PC-3 (cell line): ENCODE measurements at regions not wholly inside any gene's neighbourhood (a gene's known extent, or its start where the extent isn't known, plus 50 kb on each side); places are given as distances from the start of the nearest gene placed in this dataset.

ENCODE experiments used
- ATAC-seq: fragments of 200-7000 bp; cut with Tn5 transposase; 2 replicates; pipeline ENCODE4 v1.9.1; 2020; ENCODE audit warnings: mild to moderate bottlenecking, moderate library complexity
- BruUV-seq: library from RNA; stranded (reverse); fragments of 400-500 nt; replicated peaks from 2 replicates; lab custom pipeline; 2021; lab: Mats Ljungman, UMichigan
- CTCF ChIA-PET: fragments of 300-600 bp; sonication (Branson Sonifier 250); formaldehyde crosslinking; loops from one replicate; lab custom pipeline; 2022; ENCODE audit warnings: antibody characterized with exemption; lab: Charles Lee
- POLR2A ChIA-PET: fragments of 300-600 bp; sonication (Branson Sonifier 250); formaldehyde crosslinking; loops from one replicate; lab custom pipeline; 2022; ENCODE audit warnings: antibody characterized with exemption; ENCODE audit not compliant: unreplicated experiment; lab: Charles Lee
- DNase-seq: peaks from one replicate; pipeline ENCODE4 v3.0.0-alpha.2; 2015
- H2AFZ ChIP-seq: fragments of 300-600 bp; sonication (generic); 2 replicates; pipeline ENCODE4 v1.6.0; 2016; ENCODE audit warnings: antibody characterized with exemption, low read length
- H3F3A ChIP-seq: fragments of 300-600 bp; sonication (generic); one replicate; pipeline ENCODE4 v1.6.0; 2017; ENCODE audit warnings: antibody characterized with exemption, low read length, control low read depth, mild to moderate bottlenecking; ENCODE audit not compliant: unreplicated experiment
- H3K27ac ChIP-seq: fragments of 300-600 bp; sonication (generic); 2 replicates; pipeline ENCODE4 v1.5.1; 2016; ENCODE audit warnings: mild to moderate bottlenecking, low read length
- H3K27me3 ChIP-seq: fragments of 300-600 bp; sonication (generic); 2 replicates; pipeline ENCODE4 v1.6.1; 2016; ENCODE audit warnings: low read length, mixed read lengths
- H3K36me3 ChIP-seq: fragments of 300-600 bp; sonication (generic); 2 replicates; pipeline ENCODE4 v1.6.1; 2016; ENCODE audit warnings: low read depth, mixed run types, low read length, mixed read lengths
- H3K4me1 ChIP-seq: fragments of 300-600 bp; sonication (generic); 2 replicates; pipeline ENCODE4 v1.5.1; 2016; ENCODE audit warnings: low read length; ENCODE audit not compliant: insufficient read depth
- H3K4me2 ChIP-seq: fragments of 300-600 bp; sonication (generic); 2 replicates; pipeline ENCODE4 v1.6.0; 2016; ENCODE audit warnings: low read length
- H3K4me3 ChIP-seq: fragments of 300-600 bp; sonication (generic); 2 replicates; pipeline ENCODE4 v1.5.1; 2016; ENCODE audit warnings: mild to moderate bottlenecking, low read length, mixed read lengths
- H3K79me2 ChIP-seq: fragments of 300-600 bp; sonication (generic); 2 replicates; pipeline ENCODE4 v1.6.1; 2017; ENCODE audit warnings: low read length, mixed read lengths
- H3K9ac ChIP-seq: fragments of 300-600 bp; sonication (generic); 2 replicates; pipeline ENCODE4 v1.6.0; 2016; ENCODE audit warnings: mild to moderate bottlenecking, low read length
- H3K9me2 ChIP-seq: fragments of 300-600 bp; sonication (generic); replicated peaks from 2 replicates; pipeline ENCODE4 v1.6.1; 2016; ENCODE audit warnings: mixed run types, low read length, mixed read lengths
- H3K9me3 ChIP-seq: fragments of 300-600 bp; sonication (generic); 2 replicates; pipeline ENCODE4 v1.6.1; 2016; ENCODE audit warnings: low read length, mixed read lengths
- H4K20me1 ChIP-seq: fragments of 300-600 bp; sonication (generic); 2 replicates; pipeline ENCODE4 v1.6.1; 2016; ENCODE audit warnings: low read length, mixed read lengths
- EZH2 ChIP-seq: fragments of 300-600 bp; sonication (generic); IDR thresholded peaks from one replicate; pipeline ENCODE4 v1.6.1; 2017; ENCODE audit warnings: antibody characterized with exemption, mild to moderate bottlenecking, low read length; ENCODE audit not compliant: unreplicated experiment
- EZH2phosphoT487 ChIP-seq: fragments of 300-600 bp; sonication (generic); IDR thresholded peaks from 2 replicates; pipeline ENCODE4 v1.6.1; 2018; ENCODE audit warnings: mild to moderate bottlenecking, antibody characterized with exemption, low read length, borderline replicate concordance
- intact Hi-C: fragments of 100-400 bp; cut with micrococcal nuclease; formaldehyde crosslinking; loops from 2 replicates; pipeline ENCODE4 v1.9.0; 2023
- TF ChIP-seq, protein P1 (sequence below): fragments of 300-600 bp; sonication (generic); conservative IDR thresholded peaks from 2 replicates; pipeline ENCODE4 v1.5.1; 2017; ENCODE audit warnings: antibody characterized with exemption, low read depth, mild to moderate bottlenecking, low read length

DNA sequence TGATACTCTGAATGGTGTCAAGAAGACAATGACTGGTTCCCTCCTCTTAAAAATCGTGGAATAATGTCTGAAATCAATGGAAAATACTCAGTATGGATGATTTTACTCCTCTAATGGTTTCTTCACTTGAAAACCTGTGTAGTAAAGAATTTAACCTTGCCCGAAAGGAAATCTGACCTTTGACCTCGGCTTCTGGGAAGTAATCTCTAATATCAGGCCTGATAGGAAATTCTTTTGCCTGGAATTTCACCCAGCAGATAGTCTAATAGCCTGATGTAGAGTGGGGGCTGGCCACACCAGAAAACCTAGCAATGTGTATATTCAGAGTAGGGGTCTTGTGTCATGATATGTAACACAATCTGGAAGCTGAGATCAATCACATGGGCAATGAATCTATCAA, 91.5 kb upstream of the GOLIM4 start:
- no peak overlapping the region for H3K27ac ChIP-seq
- H3K79me2 ChIP-seq, result no peaks in the 10 kb centered on the region
- no peak overlapping the region for H3K4me3 ChIP-seq
- no peak for ATAC-seq
- no peaks in the 10 kb centered on the region for H3K9me2 ChIP-seq
- no peaks in the 10 kb centered on the region for H4K20me1 ChIP-seq
- no peak overlapping the region for H3K4me2 ChIP-seq
- no peaks in the 10 kb centered on the region for H3K4me1 ChIP-seq
- peaks cover 4% of the 10 kb centered on the region; the same call in 1 of the 2 replicates for H3K27me3 ChIP-seq
- no peaks in the 10 kb centered on the region for H3K36me3 ChIP-seq
- POLR2A ChIA-PET, result no interaction called here
- CTCF ChIA-PET, result no interaction called here
- intact Hi-C loops, result no loop called here
- TF ChIP-seq, protein P1, sequence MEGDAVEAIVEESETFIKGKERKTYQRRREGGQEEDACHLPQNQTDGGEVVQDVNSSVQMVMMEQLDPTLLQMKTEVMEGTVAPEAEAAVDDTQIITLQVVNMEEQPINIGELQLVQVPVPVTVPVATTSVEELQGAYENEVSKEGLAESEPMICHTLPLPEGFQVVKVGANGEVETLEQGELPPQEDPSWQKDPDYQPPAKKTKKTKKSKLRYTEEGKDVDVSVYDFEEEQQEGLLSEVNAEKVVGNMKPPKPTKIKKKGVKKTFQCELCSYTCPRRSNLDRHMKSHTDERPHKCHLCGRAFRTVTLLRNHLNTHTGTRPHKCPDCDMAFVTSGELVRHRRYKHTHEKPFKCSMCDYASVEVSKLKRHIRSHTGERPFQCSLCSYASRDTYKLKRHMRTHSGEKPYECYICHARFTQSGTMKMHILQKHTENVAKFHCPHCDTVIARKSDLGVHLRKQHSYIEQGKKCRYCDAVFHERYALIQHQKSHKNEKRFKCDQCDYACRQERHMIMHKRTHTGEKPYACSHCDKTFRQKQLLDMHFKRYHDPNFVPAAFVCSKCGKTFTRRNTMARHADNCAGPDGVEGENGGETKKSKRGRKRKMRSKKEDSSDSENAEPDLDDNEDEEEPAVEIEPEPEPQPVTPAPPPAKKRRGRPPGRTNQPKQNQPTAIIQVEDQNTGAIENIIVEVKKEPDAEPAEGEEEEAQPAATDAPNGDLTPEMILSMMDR, result no peak
- no peak for TF ChIP-seq EZH2
- TF ChIP-seq EZH2phosphoT487, result no peak
- BruUV-seq, result no TSS peak
- no peaks in the 10 kb centered on the region for H3K9me3 ChIP-seq
- no peak overlapping the region for H3K9ac ChIP-seq
- no peak overlapping the region for H2AFZ ChIP-seq
- H3F3A ChIP-seq, result no peaks in the 10 kb centered on the region
- DNase-seq, result no peak

DNA sequence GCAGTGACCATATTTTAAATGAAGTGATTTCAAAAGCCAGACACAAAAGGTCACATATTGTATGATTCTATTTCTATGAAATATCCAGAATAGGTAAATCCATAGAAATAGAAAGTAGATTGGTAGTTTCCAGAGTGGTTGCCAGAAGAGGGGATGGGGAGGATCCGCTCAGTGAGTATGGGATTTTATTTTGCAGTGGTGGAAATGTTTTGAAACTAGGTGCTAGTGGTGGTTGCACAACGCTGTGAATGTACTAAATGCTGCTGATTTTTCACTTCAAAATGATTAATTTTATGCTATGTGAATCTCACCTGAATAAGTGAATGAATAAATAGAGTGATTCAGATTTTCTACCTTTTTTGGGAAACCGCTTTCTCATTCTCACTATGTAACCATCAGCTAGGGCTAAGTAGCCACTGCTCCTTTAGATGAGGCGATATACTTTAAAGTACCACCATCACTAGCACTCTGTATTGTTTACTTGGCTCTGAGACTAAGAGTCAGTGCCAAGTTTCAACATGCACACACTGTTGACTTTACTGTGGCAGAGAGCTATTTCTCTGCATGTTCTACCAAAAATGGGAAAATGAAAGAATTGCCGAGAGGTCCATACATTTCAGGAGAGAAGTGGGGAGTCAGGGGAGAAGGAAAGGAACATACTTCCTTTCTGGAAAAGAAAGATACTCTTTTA, 90.7 kb upstream of the GOLIM4 start:
- Histone ChIP-seq H3K9me2 (no peaks in the 10 kb centered on the region), H3K9me3 (no peaks in the 10 kb centered on the region), H3K79me2 (no peaks in the 10 kb centered on the region), H3K27ac (no peak overlapping the region), H3K4me3 (no peak overlapping the region), H4K20me1 (no peaks in the 10 kb centered on the region), H2AFZ (no peak overlapping the region), H3K4me2 (no peak overlapping the region), H3K27me3 (peaks cover 4% of the 10 kb centered on the region; the same call in 1 of the 2 replicates), H3K4me1 (no peaks in the 10 kb centered on the region), H3F3A (no peaks in the 10 kb centered on the region), H3K9ac (no peak overlapping the region), H3K36me3 (no peaks in the 10 kb centered on the region)
- POLR2A ChIA-PET, result no interaction called here
- BruUV-seq, result no TSS peak
- intact Hi-C loops, result no loop called here
- TF ChIP-seq EZH2phosphoT487 (no peak), EZH2 (no peak)
- TF ChIP-seq, protein P1, result no peak
- CTCF ChIA-PET, result no interaction called here
- ATAC-seq (no peak), DNase-seq (no peak)

DNA sequence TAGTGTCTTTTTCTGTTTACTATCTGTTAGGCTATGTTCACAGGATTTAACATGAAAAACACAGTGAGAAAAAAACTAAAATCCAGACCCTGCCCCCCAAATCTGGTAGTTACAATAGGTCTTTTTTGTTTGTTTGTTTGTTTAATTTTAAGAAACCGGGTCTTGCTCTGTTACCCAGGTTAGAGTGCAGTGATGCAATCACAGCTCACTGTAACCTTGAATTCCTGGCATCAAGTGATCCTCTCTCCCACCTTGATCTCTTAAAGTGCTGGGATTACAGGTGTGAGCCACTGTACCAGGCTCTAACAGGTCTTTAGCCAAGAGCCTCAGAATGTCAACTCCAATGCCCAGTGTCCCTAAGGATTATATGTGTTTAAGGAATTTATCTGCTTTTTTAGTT, 88.0 kb upstream of the GOLIM4 start:
- no peaks in the 10 kb centered on the region for H3K9me2 ChIP-seq
- no peaks in the 10 kb centered on the region for H3K36me3 ChIP-seq
- no peaks in the 10 kb centered on the region for H3K27me3 ChIP-seq
- H3F3A ChIP-seq, result no peaks in the 10 kb centered on the region
- no peak overlapping the region for H3K4me2 ChIP-seq
- no peak overlapping the region for H3K9ac ChIP-seq
- H3K79me2 ChIP-seq, result no peaks in the 10 kb centered on the region
- CTCF ChIA-PET, result no interaction called here
- POLR2A ChIA-PET, result no interaction called here
- H3K27ac ChIP-seq, result no peak overlapping the region
- BruUV-seq, result no TSS peak
- H2AFZ ChIP-seq, result no peak overlapping the region
- H3K4me3 ChIP-seq, result no peak overlapping the region
- no peaks in the 10 kb centered on the region for H3K4me1 ChIP-seq
- intact Hi-C loops, result no loop called here
- ATAC-seq (no peak), DNase-seq (no peak)
- no peaks in the 10 kb centered on the region for H3K9me3 ChIP-seq
- H4K20me1 ChIP-seq, result no peaks in the 10 kb centered on the region
- TF ChIP-seq, protein P1, result no peak
- TF ChIP-seq EZH2phosphoT487 (no peak), EZH2 (no peak)
